HT1080 (cell line): ENCODE measurements at regions not wholly inside any gene's neighbourhood (a gene's known extent, or its start where the extent isn't known, plus 50 kb on each side); places are given as distances from the start of the nearest gene placed in this dataset.

Experiments
- DNase-seq: peaks from one replicate; pipeline ENCODE4 v3.0.0-alpha.2; 2015; ENCODE audit warnings: low read depth

- peak; percentile 15 for DNase-seq
These were observed 416.0 kb downstream of the MAN2A1 start for GRCh38 chr5:110105692-110106091.

- no peak for DNase-seq
These were observed 417.0 kb downstream of the MAN2A1 start for GRCh38 chr5:110106750-110107149.

- no peak for DNase-seq
These were observed 418.8 kb downstream of the MAN2A1 start for GRCh38 chr5:110108520-110108919.

GRCh38 chr5:110109667-110110066 is 419.9 kb downstream of the MAN2A1 start:
- no peak for DNase-seq

GRCh38 chr5:110112348-110112747 is 422.6 kb downstream of the MAN2A1 start:
- DNase-seq = no peak

GRCh38 chr5:110115503-110115902 is 425.8 kb downstream of the MAN2A1 start:
- DNase-seq = peak; percentile 1

GRCh38 chr5:110116539-110116938 is 426.8 kb downstream of the MAN2A1 start:
- DNase-seq = no peak

GRCh38 chr5:110134963-110135935 is 445.5 kb downstream of the MAN2A1 start:
- DNase-seq = no peak

GRCh38 chr5:110150199-110150598 is 460.5 kb downstream of the MAN2A1 start:
- DNase-seq = peak; percentile 3

GRCh38 chr5:110159202-110159601 is 469.5 kb downstream of the MAN2A1 start:
- DNase-seq = peak; percentile 13

- no peak for DNase-seq
These were observed 471.4 kb downstream of the MAN2A1 start for GRCh38 chr5:110161162-110161561.

- DNase-seq = no peak
These were observed 475.6 kb downstream of the MAN2A1 start for GRCh38 chr5:110165366-110165765.

- no peak for DNase-seq
These were observed 477.7 kb downstream of the MAN2A1 start for GRCh38 chr5:110167384-110167783.

GRCh38 chr5:110169461-110169860 is 479.7 kb downstream of the MAN2A1 start:
- no peak for DNase-seq

- no peak for DNase-seq
These were observed 488.0 kb downstream of the MAN2A1 start for GRCh38 chr5:110177729-110178128.

- DNase-seq = no peak
These were observed 489.6 kb downstream of the MAN2A1 start for GRCh38 chr5:110179321-110179720.

GRCh38 chr5:110194191-110194590 is 504.5 kb downstream of the MAN2A1 start:
- DNase-seq = no peak

- DNase-seq = no peak
These were observed 505.6 kb downstream of the MAN2A1 start for GRCh38 chr5:110195288-110195687.

GRCh38 chr5:110201791-110202190 is 512.1 kb downstream of the MAN2A1 start:
- DNase-seq = no peak

GRCh38 chr5:110203661-110204060 is 513.9 kb downstream of the MAN2A1 start:
- no peak for DNase-seq

- no peak for DNase-seq
These were observed 517.1 kb downstream of the TMEM232 start for GRCh38 chr5:110209401-110209800.

- no peak for DNase-seq
These were observed 507.5 kb downstream of the TMEM232 start for GRCh38 chr5:110218981-110219380.

GRCh38 chr5:110219769-110220168 is 506.7 kb downstream of the TMEM232 start:
- DNase-seq = no peak
